ENCODE measurements at regions not wholly inside any gene's neighbourhood (a gene's known extent, or its start where the extent isn't known, plus 50 kb on each side); places are given as distances from the start of the nearest gene placed in this dataset.

- no peak for TF ChIP-seq CTCF (conservative IDR thresholded peaks at IDR 0.05)
- TF ChIP-seq ZFX (IDR thresholded peaks at IDR 0.05) = no peak
These were observed 669.9 kb upstream of the ID4 start for GRCh38 chr6:19167251-19167650.
